ENCODE measurements at regions not wholly inside any gene's neighbourhood (a gene's known extent, or its start where the extent isn't known, plus 50 kb on each side); places are given as distances from the start of the nearest gene placed in this dataset.

DNA sequence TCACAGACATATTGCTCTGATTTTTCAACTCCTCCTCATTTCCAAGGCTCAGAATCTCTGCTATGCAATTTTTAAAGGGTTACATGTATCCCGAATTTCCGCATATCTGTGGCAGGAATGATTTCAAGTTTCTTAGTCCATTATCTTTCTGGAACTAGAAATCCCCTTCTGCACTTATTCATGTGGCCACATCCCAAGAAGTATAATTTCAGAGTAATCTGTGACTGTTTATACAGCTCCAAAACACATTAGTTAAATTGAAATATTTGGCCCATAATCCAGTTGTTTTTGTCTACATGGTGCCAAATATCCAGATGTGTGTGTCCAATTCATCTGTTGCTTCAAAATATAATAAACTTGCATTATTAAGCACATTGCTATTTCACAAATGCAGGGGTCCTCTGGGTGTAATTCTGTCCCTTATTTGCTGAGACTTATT is 271.2 kb downstream of the ARHGAP12 start:
- TF ChIP-seq, protein P1, sequence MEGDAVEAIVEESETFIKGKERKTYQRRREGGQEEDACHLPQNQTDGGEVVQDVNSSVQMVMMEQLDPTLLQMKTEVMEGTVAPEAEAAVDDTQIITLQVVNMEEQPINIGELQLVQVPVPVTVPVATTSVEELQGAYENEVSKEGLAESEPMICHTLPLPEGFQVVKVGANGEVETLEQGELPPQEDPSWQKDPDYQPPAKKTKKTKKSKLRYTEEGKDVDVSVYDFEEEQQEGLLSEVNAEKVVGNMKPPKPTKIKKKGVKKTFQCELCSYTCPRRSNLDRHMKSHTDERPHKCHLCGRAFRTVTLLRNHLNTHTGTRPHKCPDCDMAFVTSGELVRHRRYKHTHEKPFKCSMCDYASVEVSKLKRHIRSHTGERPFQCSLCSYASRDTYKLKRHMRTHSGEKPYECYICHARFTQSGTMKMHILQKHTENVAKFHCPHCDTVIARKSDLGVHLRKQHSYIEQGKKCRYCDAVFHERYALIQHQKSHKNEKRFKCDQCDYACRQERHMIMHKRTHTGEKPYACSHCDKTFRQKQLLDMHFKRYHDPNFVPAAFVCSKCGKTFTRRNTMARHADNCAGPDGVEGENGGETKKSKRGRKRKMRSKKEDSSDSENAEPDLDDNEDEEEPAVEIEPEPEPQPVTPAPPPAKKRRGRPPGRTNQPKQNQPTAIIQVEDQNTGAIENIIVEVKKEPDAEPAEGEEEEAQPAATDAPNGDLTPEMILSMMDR (IDR thresholded peaks at IDR 0.05): no peak
- TF ChIP-seq EZH2 (IDR thresholded peaks at IDR 0.05): no peak
- TF ChIP-seq EZH2phosphoT487 (IDR thresholded peaks at IDR 0.05): no peak
- Histone ChIP-seq H2AFZ (replicated peaks) (no peak overlapping the region), H3K4me1 (no peaks in the 10 kb centered on the region), H3K9ac (no peak overlapping the region), H3K36me3 (no peaks in the 10 kb centered on the region), H3K4me2 (no peak overlapping the region), H3K27ac (no peak overlapping the region), H3K79me2 (ENCODE audit: low read depth) (no peaks in the 10 kb centered on the region), H3K27me3 (no peaks in the 10 kb centered on the region), H4K20me1 (ENCODE audit: low read depth) (no peaks in the 10 kb centered on the region), H3F3A (ENCODE audit: low read depth) (no peaks in the 10 kb centered on the region), H3K4me3 (no peak overlapping the region), H3K9me3 (ENCODE audit: low read depth) (no peaks in the 10 kb centered on the region)
- no peak overlapping the region for H3K27ac Mint-ChIP-seq
- no peak for DNase-seq (ENCODE audit: low spot score)
- H3K27me3 Mint-ChIP-seq (ENCODE audit: insufficient read depth, low read depth): no peaks in the 10 kb centered on the region
- no peak overlapping the region for H3K4me3 Mint-ChIP-seq
- H3K9me3 Mint-ChIP-seq: no peaks in the 10 kb centered on the region
- H3K36me3 Mint-ChIP-seq: no peaks in the 10 kb centered on the region
- H3K4me1 Mint-ChIP-seq: no peaks in the 10 kb centered on the region

DNA sequence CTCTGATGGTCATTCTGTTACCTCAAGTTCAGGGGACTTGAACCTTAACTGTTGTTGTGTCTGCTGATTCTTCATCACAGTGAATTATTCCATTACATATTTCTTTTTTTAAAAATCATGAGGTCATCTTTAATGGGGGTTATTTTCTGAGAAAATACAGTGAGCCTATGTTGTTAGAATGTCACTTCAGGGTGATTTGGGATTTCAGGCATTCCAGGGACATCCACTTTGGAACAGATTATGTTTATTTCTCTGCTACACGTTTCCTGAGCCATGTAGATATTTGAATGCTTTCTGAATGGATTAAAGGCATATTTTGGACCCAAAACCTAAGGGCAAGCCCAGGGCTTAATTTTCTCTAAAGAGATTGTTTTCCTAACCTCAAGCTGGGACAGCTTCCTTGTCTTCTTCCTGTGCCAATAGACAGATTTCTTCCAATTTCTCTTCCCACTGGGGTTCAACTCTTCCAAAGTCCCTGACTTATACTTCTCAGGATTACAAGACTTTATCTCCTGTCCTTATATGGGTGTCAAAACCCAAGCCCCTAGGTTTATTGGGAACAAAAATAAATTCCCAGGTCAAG is 271.7 kb downstream of the ARHGAP12 start:
- no peaks in the 10 kb centered on the region for H3K27me3 Mint-ChIP-seq (ENCODE audit: insufficient read depth, low read depth)
- H3K36me3 Mint-ChIP-seq: no peaks in the 10 kb centered on the region
- no peak overlapping the region for H3K4me3 ChIP-seq
- TF ChIP-seq EZH2 (IDR thresholded peaks at IDR 0.05) (no peak), EZH2phosphoT487 (IDR thresholded peaks at IDR 0.05) (no peak)
- TF ChIP-seq, protein P1 (IDR thresholded peaks at IDR 0.05): no peak
- H3K4me2 ChIP-seq: no peak overlapping the region
- no peak overlapping the region for H2AFZ ChIP-seq (replicated peaks)
- DNase-seq (ENCODE audit: low spot score): no peak
- H3K4me3 Mint-ChIP-seq: no peak overlapping the region
- no peaks in the 10 kb centered on the region for H3K9me3 Mint-ChIP-seq
- H3K4me1 ChIP-seq: no peaks in the 10 kb centered on the region
- no peak overlapping the region for H3K9ac ChIP-seq
- no peaks in the 10 kb centered on the region for H3K4me1 Mint-ChIP-seq
- no peaks in the 10 kb centered on the region for H3K79me2 ChIP-seq (ENCODE audit: low read depth)
- no peak overlapping the region for H3K27ac Mint-ChIP-seq
- no peaks in the 10 kb centered on the region for H3K27me3 ChIP-seq
- H3K27ac ChIP-seq: no peak overlapping the region
- H4K20me1 ChIP-seq (ENCODE audit: low read depth): no peaks in the 10 kb centered on the region
- no peaks in the 10 kb centered on the region for H3K9me3 ChIP-seq (ENCODE audit: low read depth)
- H3K36me3 ChIP-seq: no peaks in the 10 kb centered on the region
- no peaks in the 10 kb centered on the region for H3F3A ChIP-seq (ENCODE audit: low read depth)

- no peaks in the 10 kb centered on the region for H3K27me3 ChIP-seq
- no peaks in the 10 kb centered on the region for H3K9me3 Mint-ChIP-seq
- no peaks in the 10 kb centered on the region for H3K4me1 ChIP-seq
- TF ChIP-seq EZH2 (IDR thresholded peaks at IDR 0.05) (no peak), EZH2phosphoT487 (IDR thresholded peaks at IDR 0.05) (no peak)
- TF ChIP-seq, protein P1 (IDR thresholded peaks at IDR 0.05): no peak
- no peak overlapping the region for H3K4me3 Mint-ChIP-seq
- H3F3A ChIP-seq (ENCODE audit: low read depth): no peaks in the 10 kb centered on the region
- H3K36me3 Mint-ChIP-seq: no peaks in the 10 kb centered on the region
- H2AFZ ChIP-seq (replicated peaks): no peak overlapping the region
- no peak overlapping the region for H3K4me2 ChIP-seq
- no peak for DNase-seq (ENCODE audit: low spot score)
- no peak overlapping the region for H3K9ac ChIP-seq
- no peaks in the 10 kb centered on the region for H3K36me3 ChIP-seq
- no peaks in the 10 kb centered on the region for H3K79me2 ChIP-seq (ENCODE audit: low read depth)
- no peak overlapping the region for H3K27ac Mint-ChIP-seq
- no peak overlapping the region for H3K27ac ChIP-seq
- H3K4me1 Mint-ChIP-seq: peaks cover 5% of the 10 kb centered on the region
- H3K9me3 ChIP-seq (ENCODE audit: low read depth): no peaks in the 10 kb centered on the region
- no peaks in the 10 kb centered on the region for H4K20me1 ChIP-seq (ENCODE audit: low read depth)
- H3K4me3 ChIP-seq: no peak overlapping the region
- no peaks in the 10 kb centered on the region for H3K27me3 Mint-ChIP-seq (ENCODE audit: insufficient read depth, low read depth)
These were observed 276.6 kb downstream of the ARHGAP12 start for GRCh38 chr10:31652038-31652437.
